ENCODE measurements at regions not wholly inside any gene's neighbourhood (a gene's known extent, or its start where the extent isn't known, plus 50 kb on each side); places are given as distances from the start of the nearest gene placed in this dataset.

DNA sequence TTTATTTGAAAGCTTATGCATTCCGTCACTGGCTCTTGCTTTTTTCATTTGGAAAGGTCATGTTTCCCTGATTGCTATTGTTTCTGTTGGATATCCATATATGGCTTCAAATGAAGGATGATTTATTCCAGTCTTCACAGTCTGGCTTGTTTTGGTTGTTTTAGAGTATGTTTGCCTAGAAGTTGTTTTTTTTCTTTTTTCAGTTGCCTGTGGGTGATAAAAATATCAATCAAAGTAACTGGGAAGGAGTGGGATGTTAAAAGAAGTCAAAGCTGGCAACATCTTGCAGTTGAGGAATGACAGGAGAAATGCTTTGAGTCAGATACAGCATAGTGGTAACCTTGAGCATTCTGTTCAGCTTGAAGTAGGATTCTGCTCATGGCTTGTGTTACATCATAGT, 610.5 kb downstream of the PLOD2 start:
- no peaks in the 10 kb centered on the region for H3K4me1 ChIP-seq (ENCODE audit: insufficient read depth, insufficient read length)
- no peak overlapping the region for H3K9ac ChIP-seq (ENCODE audit: insufficient read length, low read depth)
- DNase-seq (ENCODE audit: low read depth, low spot score) = no peak
- TF ChIP-seq YY1 (IDR thresholded peaks at IDR 0.05; ENCODE audit: insufficient read depth, insufficient read length) = no peak
- no peak for TF ChIP-seq ZNF274 (IDR thresholded peaks at IDR 0.05; ENCODE audit: low read depth, low read length)
- no peak for TF ChIP-seq SUZ12 (IDR thresholded peaks at IDR 0.05; ENCODE audit: extremely low read depth, insufficient read depth, insufficient read length)
- no peaks in the 10 kb centered on the region for H3K36me3 ChIP-seq (ENCODE audit: insufficient read depth, insufficient read length, low read length)
- no peaks in the 10 kb centered on the region for H3K27me3 ChIP-seq (ENCODE audit: insufficient read depth, insufficient read length)
- H3K9me3 ChIP-seq (ENCODE audit: insufficient read depth, low read length) = no peaks in the 10 kb centered on the region
- H3K4me3 ChIP-seq (ENCODE audit: insufficient read length, low read depth) = no peak overlapping the region

DNA sequence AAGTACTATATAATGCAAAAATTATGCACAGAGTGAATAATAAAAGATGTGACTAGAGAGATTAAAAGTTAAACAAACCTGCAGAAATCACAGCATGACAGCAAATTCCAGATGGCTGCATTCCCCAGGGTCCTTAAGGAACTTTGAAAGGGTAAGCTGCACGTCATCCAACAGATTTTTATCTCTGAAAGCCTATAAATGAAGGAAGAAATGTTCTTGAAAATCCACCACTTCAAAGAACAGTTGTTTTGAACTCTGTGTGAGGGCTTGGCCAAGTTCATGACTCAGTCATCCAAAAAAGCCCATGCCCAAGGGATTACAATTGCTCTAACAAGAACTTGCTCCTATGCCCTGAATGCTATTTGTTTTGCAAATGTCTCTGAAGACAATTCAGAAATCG, 603.6 kb downstream of the PLOD2 start:
- peak; percentile 39 for DNase-seq (ENCODE audit: low read depth, low spot score)
- H3K4me3 ChIP-seq (ENCODE audit: insufficient read length, low read depth) = no peak overlapping the region
- TF ChIP-seq YY1 (IDR thresholded peaks at IDR 0.05; ENCODE audit: insufficient read depth, insufficient read length) = no peak
- no peak for TF ChIP-seq SUZ12 (IDR thresholded peaks at IDR 0.05; ENCODE audit: extremely low read depth, insufficient read depth, insufficient read length)
- TF ChIP-seq ZNF274 (IDR thresholded peaks at IDR 0.05; ENCODE audit: low read depth, low read length) = no peak

DNA sequence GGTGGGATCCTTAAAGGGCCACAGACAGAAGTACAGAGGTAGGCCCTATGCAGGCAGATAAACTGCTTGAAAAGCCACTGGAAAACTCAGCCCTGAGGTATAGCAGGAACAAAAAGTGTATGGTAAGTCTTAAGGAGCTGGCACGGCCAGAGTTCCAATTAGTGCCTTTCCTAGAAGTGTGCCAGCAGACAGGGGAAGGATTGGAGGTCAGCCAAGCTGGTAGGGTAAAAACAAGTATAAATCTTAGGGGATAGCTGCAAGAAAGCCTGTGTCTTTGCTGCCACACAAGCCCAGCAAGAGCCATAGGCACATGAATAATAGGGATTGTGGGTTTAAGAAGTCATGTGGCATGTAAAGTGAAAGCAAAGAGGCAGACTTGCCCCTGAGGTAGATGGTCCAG, 582.5 kb downstream of the PLOD2 start:
- TF ChIP-seq SUZ12 (IDR thresholded peaks at IDR 0.05; ENCODE audit: extremely low read depth, insufficient read depth, insufficient read length) (no peak), YY1 (IDR thresholded peaks at IDR 0.05; ENCODE audit: insufficient read depth, insufficient read length) (no peak), ZNF274 (IDR thresholded peaks at IDR 0.05; ENCODE audit: low read depth, low read length) (no peak)
- Histone ChIP-seq H3K4me1 (ENCODE audit: insufficient read depth, insufficient read length) (no peaks in the 10 kb centered on the region), H3K9ac (ENCODE audit: insufficient read length, low read depth) (no peak overlapping the region)

More for the DNA sequence above, 603.6 kb downstream of the PLOD2 start:
- Histone ChIP-seq H3K9ac (ENCODE audit: insufficient read length, low read depth) (no peak overlapping the region), H3K36me3 (ENCODE audit: insufficient read depth, insufficient read length, low read length) (no peaks in the 10 kb centered on the region), H3K4me1 (ENCODE audit: insufficient read depth, insufficient read length) (no peaks in the 10 kb centered on the region), H3K27me3 (ENCODE audit: insufficient read depth, insufficient read length) (no peaks in the 10 kb centered on the region), H3K9me3 (ENCODE audit: insufficient read depth, low read length) (peaks cover 12% of the 10 kb centered on the region)

DNA sequence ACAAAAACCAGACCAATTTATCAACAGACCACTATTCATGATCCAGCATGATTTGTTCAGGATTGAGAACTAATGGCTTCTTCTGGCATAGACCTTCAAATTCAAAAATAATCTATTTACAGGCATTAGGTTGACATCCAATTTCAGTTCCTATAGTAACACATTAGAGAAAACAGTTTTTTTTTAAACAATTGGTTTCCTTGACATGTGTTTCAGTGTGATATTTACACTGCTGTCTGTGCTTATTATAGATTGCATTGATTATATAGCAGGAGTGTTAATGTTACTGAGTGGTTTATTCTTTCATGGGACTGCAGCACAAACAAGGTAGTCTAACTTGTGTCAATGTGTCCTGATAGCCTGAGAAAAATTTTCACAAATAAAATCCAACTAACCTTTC, 579.3 kb downstream of the PLOD2 start:
- Histone ChIP-seq H3K9me3 (ENCODE audit: insufficient read depth, low read length) (no peaks in the 10 kb centered on the region), H3K9ac (ENCODE audit: insufficient read length, low read depth) (no peak overlapping the region), H3K36me3 (ENCODE audit: insufficient read depth, insufficient read length, low read length) (no peaks in the 10 kb centered on the region), H3K27me3 (ENCODE audit: insufficient read depth, insufficient read length) (no peaks in the 10 kb centered on the region), H3K4me1 (ENCODE audit: insufficient read depth, insufficient read length) (no peaks in the 10 kb centered on the region), H3K4me3 (ENCODE audit: insufficient read length, low read depth) (no peak overlapping the region)
- no peak for TF ChIP-seq YY1 (IDR thresholded peaks at IDR 0.05; ENCODE audit: insufficient read depth, insufficient read length)
- TF ChIP-seq SUZ12 (IDR thresholded peaks at IDR 0.05; ENCODE audit: extremely low read depth, insufficient read depth, insufficient read length) = no peak
- no peak for TF ChIP-seq ZNF274 (IDR thresholded peaks at IDR 0.05; ENCODE audit: low read depth, low read length)
- no peak for DNase-seq (ENCODE audit: low read depth, low spot score)

More for the DNA sequence above, 582.5 kb downstream of the PLOD2 start:
- Histone ChIP-seq H3K27me3 (ENCODE audit: insufficient read depth, insufficient read length) (no peaks in the 10 kb centered on the region), H3K36me3 (ENCODE audit: insufficient read depth, insufficient read length, low read length) (no peaks in the 10 kb centered on the region), H3K4me3 (ENCODE audit: insufficient read length, low read depth) (no peak overlapping the region), H3K9me3 (ENCODE audit: insufficient read depth, low read length) (no peaks in the 10 kb centered on the region)
- no peak for DNase-seq (ENCODE audit: low read depth, low spot score)

DNA sequence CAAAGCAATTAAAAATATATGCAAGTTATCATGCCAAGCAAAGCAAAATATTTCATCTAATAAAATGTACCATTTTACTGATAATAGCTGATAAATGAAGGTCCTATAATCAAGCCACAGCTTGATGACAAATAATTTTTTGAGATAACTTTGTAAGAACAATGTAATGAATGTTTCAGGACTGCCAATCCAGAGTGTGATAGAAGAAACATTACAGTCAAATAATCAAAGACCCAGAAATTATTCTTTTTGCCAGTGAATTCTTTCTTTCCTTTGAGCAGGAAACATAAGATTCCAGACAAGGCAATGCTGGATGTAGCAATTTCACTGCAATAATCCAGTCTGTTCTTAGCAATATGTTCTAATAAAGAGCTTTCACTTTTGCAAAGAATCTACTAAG, 556.1 kb downstream of the PLOD2 start:
- no peak for DNase-seq (ENCODE audit: low read depth, low spot score)
- H3K9me3 ChIP-seq (ENCODE audit: insufficient read depth, low read length) = no peaks in the 10 kb centered on the region
- H3K36me3 ChIP-seq (ENCODE audit: insufficient read depth, insufficient read length, low read length) = no peaks in the 10 kb centered on the region
- H3K9ac ChIP-seq (ENCODE audit: insufficient read length, low read depth) = no peak overlapping the region
- TF ChIP-seq YY1 (IDR thresholded peaks at IDR 0.05; ENCODE audit: insufficient read depth, insufficient read length) = no peak
- no peak for TF ChIP-seq ZNF274 (IDR thresholded peaks at IDR 0.05; ENCODE audit: low read depth, low read length)
- TF ChIP-seq SUZ12 (IDR thresholded peaks at IDR 0.05; ENCODE audit: extremely low read depth, insufficient read depth, insufficient read length) = no peak
- H3K4me3 ChIP-seq (ENCODE audit: insufficient read length, low read depth) = no peak overlapping the region
- no peaks in the 10 kb centered on the region for H3K27me3 ChIP-seq (ENCODE audit: insufficient read depth, insufficient read length)
- H3K4me1 ChIP-seq (ENCODE audit: insufficient read depth, insufficient read length) = no peaks in the 10 kb centered on the region

DNA sequence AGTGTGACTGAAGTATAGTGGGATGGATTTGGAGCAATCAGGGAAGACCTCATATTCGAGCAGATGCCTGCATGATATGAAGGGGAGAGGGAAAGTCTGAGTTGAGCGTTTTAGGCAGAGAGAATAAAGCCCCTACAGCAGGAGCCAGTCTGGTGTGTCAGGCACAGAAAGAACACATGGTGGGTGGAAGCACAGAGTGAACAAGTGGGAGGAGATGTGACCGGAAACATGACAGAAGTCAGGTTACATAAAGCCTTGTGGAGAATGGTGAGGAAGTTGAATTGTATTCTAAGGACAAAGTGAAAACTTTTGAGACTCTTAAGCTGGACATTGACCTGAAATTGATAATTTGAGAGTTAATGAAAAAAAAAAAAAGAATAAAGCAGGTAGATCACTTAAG, 541.0 kb downstream of the PLOD2 start:
- Histone ChIP-seq H3K4me3 (ENCODE audit: insufficient read length, low read depth) (no peak overlapping the region), H3K27me3 (ENCODE audit: insufficient read depth, insufficient read length) (no peaks in the 10 kb centered on the region), H3K4me1 (ENCODE audit: insufficient read depth, insufficient read length) (no peaks in the 10 kb centered on the region), H3K9ac (ENCODE audit: insufficient read length, low read depth) (no peak overlapping the region), H3K9me3 (ENCODE audit: insufficient read depth, low read length) (no peaks in the 10 kb centered on the region; the same call in 1 of the 2 replicates), H3K36me3 (ENCODE audit: insufficient read depth, insufficient read length, low read length) (no peaks in the 10 kb centered on the region)
- DNase-seq (ENCODE audit: low read depth, low spot score) = no peak
- TF ChIP-seq ZNF274 (IDR thresholded peaks at IDR 0.05; ENCODE audit: low read depth, low read length) = no peak
- no peak for TF ChIP-seq SUZ12 (IDR thresholded peaks at IDR 0.05; ENCODE audit: extremely low read depth, insufficient read depth, insufficient read length)
- TF ChIP-seq YY1 (IDR thresholded peaks at IDR 0.05; ENCODE audit: insufficient read depth, insufficient read length) = no peak

DNA sequence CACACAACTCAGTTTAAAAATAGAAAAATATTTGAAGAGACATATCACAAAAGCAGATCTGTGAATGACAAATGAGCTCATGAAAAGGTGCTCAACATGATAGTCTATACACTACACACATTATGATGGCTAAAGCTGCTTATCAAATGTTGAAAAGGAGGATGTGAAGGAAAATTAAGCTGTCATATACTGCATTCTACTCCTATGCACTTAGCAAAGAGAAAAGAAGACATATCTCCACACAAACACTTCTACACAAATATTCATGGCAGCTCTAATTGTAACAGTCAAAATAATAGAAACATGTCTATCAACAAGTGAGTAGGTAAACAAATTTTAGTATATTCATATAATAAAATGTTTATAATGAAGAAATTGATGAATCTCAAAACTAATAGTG, 540.5 kb downstream of the PLOD2 start:
- Histone ChIP-seq H3K9ac (ENCODE audit: insufficient read length, low read depth) (no peak overlapping the region), H3K4me1 (ENCODE audit: insufficient read depth, insufficient read length) (no peaks in the 10 kb centered on the region), H3K9me3 (ENCODE audit: insufficient read depth, low read length) (no peaks in the 10 kb centered on the region; the same call in 1 of the 2 replicates), H3K27me3 (ENCODE audit: insufficient read depth, insufficient read length) (no peaks in the 10 kb centered on the region), H3K36me3 (ENCODE audit: insufficient read depth, insufficient read length, low read length) (no peaks in the 10 kb centered on the region), H3K4me3 (ENCODE audit: insufficient read length, low read depth) (no peak overlapping the region)
- TF ChIP-seq ZNF274 (IDR thresholded peaks at IDR 0.05; ENCODE audit: low read depth, low read length) = no peak
- no peak for TF ChIP-seq SUZ12 (IDR thresholded peaks at IDR 0.05; ENCODE audit: extremely low read depth, insufficient read depth, insufficient read length)
- TF ChIP-seq YY1 (IDR thresholded peaks at IDR 0.05; ENCODE audit: insufficient read depth, insufficient read length) = no peak
- DNase-seq (ENCODE audit: low read depth, low spot score) = no peak

All from NT2/D1 (cell line).